ENCODE measurements at regions not wholly inside any gene's neighbourhood (a gene's known extent, or its start where the extent isn't known, plus 50 kb on each side); places are given as distances from the start of the nearest gene placed in this dataset.

DNA sequence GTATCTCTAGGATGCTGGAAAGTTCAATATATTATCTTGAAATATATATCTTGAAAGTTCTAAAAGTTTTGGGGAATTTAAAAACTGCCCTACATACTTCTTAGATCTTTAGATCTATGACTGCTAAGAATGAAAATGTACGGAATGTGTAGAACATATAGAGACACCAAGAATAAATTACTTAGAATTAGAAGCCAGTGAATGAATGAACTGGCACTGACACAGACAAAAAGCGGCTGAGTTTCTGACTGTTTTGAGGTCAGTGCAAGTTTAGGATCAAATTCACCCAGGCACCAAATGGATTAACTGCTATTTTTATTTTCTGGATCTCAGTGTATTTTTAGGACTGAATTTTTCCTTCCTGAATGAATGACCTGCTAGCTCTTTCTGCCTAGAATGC lies 411.2 kb downstream of the KCTD12 start:
- no peak for DNase-seq
- H2AFZ ChIP-seq, result no peak overlapping the region
- in situ Hi-C loops (cut with MboI), result loop anchor here (5.0 to 10.0 kb wide), 2 partner anchors 430 to 598 kb away; no protein-coding TSS in a partner anchor

DNA sequence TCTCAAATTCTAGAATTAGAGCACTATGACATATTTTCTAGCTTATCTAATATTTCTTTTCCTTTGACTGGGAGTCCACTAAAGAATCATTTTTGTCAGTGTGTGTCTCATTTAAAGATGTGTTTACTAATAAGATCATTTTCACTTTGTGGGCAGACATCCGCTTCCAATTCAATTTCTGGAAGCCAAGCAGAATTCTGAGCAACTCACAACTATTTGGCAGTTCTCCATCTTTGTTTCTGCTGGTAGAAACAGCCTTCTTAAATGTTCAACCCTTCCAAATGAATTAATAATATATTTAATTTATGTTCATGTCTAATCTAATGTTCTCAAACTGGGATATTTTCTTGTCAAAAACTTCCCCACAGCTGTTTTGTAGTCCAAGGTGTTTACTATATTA lies 411.8 kb downstream of the KCTD12 start:
- H3K27ac ChIP-seq, result no peak overlapping the region
- H3K9ac ChIP-seq, result no peak overlapping the region
- no peaks in the 10 kb centered on the region for H3K4me1 ChIP-seq (ENCODE audit: insufficient read depth)
- H3K9me3 ChIP-seq (ENCODE audit: low read depth), result no peaks in the 10 kb centered on the region
- no peaks in the 10 kb centered on the region for H3F3A ChIP-seq (ENCODE audit: insufficient read depth)
- no peaks in the 10 kb centered on the region for H4K20me1 ChIP-seq (ENCODE audit: insufficient read depth)
- peak; percentile 12 for DNase-seq
- no peak overlapping the region for H2AFZ ChIP-seq
- H3K27me3 ChIP-seq (replicated peaks; ENCODE audit: insufficient read depth), result peaks cover 18% of the 10 kb centered on the region
- WGBS, 2 experiments (ENCODE audit: low coverage in 1 of 2, low lambda C conversion rate in 2 of 2, missing lambda C conversion rate in 2 of 2), result 24 to 40% methylated on average over 1 of the region's 1 CpG
- H3K36me3 ChIP-seq (ENCODE audit: low read depth), result no peaks in the 10 kb centered on the region
- TF ChIP-seq EZH2phosphoT487 (IDR thresholded peaks at IDR 0.05; ENCODE audit: insufficient read depth, low read depth) (no peak), EZH2 (IDR thresholded peaks at IDR 0.05; ENCODE audit: insufficient read depth, poor library complexity, severe bottlenecking) (no peak)
- no peaks in the 10 kb centered on the region for H3K9me2 ChIP-seq (ENCODE audit: insufficient read depth)
- no peak overlapping the region for H3K4me2 ChIP-seq (ENCODE audit: unreplicated experiment)
- in situ Hi-C loops (cut with MboI), result loop anchor here (5.0 to 10.0 kb wide), 2 partner anchors 430 to 597 kb away; no protein-coding TSS in a partner anchor
- H3K79me2 ChIP-seq (ENCODE audit: insufficient read depth), result no peaks in the 10 kb centered on the region
- no peak overlapping the region for H3K4me3 ChIP-seq

More for the DNA sequence above, 411.2 kb downstream of the KCTD12 start:
- Histone ChIP-seq H3K4me1 (ENCODE audit: insufficient read depth) (no peaks in the 10 kb centered on the region), H3K79me2 (ENCODE audit: insufficient read depth) (no peaks in the 10 kb centered on the region), H3K27me3 (replicated peaks; ENCODE audit: insufficient read depth) (peaks cover 18% of the 10 kb centered on the region), H3K27ac (no peak overlapping the region), H3K4me2 (ENCODE audit: unreplicated experiment) (no peak overlapping the region), H3K9me3 (ENCODE audit: low read depth) (no peaks in the 10 kb centered on the region), H3F3A (ENCODE audit: insufficient read depth) (no peaks in the 10 kb centered on the region), H4K20me1 (ENCODE audit: insufficient read depth) (no peaks in the 10 kb centered on the region), H3K36me3 (ENCODE audit: low read depth) (no peaks in the 10 kb centered on the region), H3K4me3 (no peak overlapping the region), H3K9ac (no peak overlapping the region), H3K9me2 (ENCODE audit: insufficient read depth) (no peaks in the 10 kb centered on the region)
- WGBS, 2 experiments (ENCODE audit: low coverage in 1 of 2, low lambda C conversion rate in 2 of 2, missing lambda C conversion rate in 2 of 2), result 63% methylated on average over 2 of the region's 2 CpGs
- no peak for TF ChIP-seq EZH2 (IDR thresholded peaks at IDR 0.05; ENCODE audit: insufficient read depth, poor library complexity, severe bottlenecking)
- TF ChIP-seq EZH2phosphoT487 (IDR thresholded peaks at IDR 0.05; ENCODE audit: insufficient read depth, low read depth), result no peak

DNA sequence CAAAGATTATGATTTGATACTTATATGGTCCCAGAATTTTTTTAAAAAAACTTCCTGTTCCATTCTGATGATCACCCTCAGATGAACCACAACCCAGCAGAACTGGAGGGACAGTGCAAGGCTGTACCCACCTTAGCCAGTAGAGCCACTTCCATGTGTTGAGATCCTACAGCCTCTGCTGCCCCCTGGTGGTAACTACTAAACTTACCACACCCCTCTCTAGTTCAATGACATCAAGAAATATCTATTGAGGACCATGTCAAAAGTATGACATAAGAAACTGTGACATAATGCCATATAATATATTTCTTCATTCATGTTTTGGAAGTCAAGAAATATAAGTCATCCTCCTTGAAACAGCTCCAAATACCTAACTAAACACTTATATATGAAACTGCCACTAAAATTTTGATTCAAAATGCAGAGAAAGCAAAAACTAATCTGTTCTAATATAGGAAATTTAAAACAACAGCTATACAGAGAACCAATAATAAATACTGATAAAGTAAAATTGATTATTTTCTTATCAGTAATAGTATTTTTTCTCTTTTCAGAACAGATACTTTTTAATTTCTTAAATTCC lies 412.6 kb downstream of the KCTD12 start:
- H3F3A ChIP-seq (ENCODE audit: insufficient read depth), result no peaks in the 10 kb centered on the region
- no peak overlapping the region for H3K4me2 ChIP-seq (ENCODE audit: unreplicated experiment)
- H4K20me1 ChIP-seq (ENCODE audit: insufficient read depth), result no peaks in the 10 kb centered on the region
- no peak overlapping the region for H2AFZ ChIP-seq
- in situ Hi-C loops (cut with MboI), result loop anchor here (5.0 to 10.0 kb wide), 2 partner anchors 431 to 596 kb away; no protein-coding TSS in a partner anchor
- no peak for TF ChIP-seq EZH2 (IDR thresholded peaks at IDR 0.05; ENCODE audit: insufficient read depth, poor library complexity, severe bottlenecking)
- no peak for TF ChIP-seq EZH2phosphoT487 (IDR thresholded peaks at IDR 0.05; ENCODE audit: insufficient read depth, low read depth)
- no peaks in the 10 kb centered on the region for H3K36me3 ChIP-seq (ENCODE audit: low read depth)
- H3K27ac ChIP-seq, result no peak overlapping the region
- H3K79me2 ChIP-seq (ENCODE audit: insufficient read depth), result no peaks in the 10 kb centered on the region
- H3K4me3 ChIP-seq, result no peak overlapping the region
- peaks cover 18% of the 10 kb centered on the region for H3K27me3 ChIP-seq (replicated peaks; ENCODE audit: insufficient read depth)
- no peaks in the 10 kb centered on the region for H3K4me1 ChIP-seq (ENCODE audit: insufficient read depth)
- no peaks in the 10 kb centered on the region for H3K9me3 ChIP-seq (ENCODE audit: low read depth)
- H3K9me2 ChIP-seq (ENCODE audit: insufficient read depth), result no peaks in the 10 kb centered on the region
- peak; percentile 79 for DNase-seq
- H3K9ac ChIP-seq, result no peak overlapping the region

DNA sequence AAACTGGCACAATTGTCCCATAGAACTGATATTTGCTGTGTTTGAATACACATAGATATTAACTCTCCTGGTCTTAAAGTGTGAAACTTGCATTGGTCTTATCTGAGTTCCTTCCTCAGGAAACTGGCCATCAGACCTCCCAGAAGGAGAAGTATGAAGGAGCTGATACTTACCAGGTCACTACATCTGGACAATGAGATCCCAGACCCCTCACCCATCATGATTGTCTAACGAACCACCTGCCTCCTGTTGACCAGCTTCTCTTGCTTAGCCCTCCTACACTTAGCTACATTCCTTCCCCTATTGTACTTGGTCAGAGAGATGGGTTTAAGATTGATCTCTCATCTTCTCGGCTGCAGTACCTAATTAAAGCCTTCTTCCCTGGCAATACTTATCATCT lies 413.3 kb downstream of the KCTD12 start:
- no peak overlapping the region for H3K27ac ChIP-seq
- TF ChIP-seq EZH2 (IDR thresholded peaks at IDR 0.05; ENCODE audit: insufficient read depth, poor library complexity, severe bottlenecking), result no peak
- no peak for TF ChIP-seq EZH2phosphoT487 (IDR thresholded peaks at IDR 0.05; ENCODE audit: insufficient read depth, low read depth)
- no peaks in the 10 kb centered on the region for H3K79me2 ChIP-seq (ENCODE audit: insufficient read depth)
- no peaks in the 10 kb centered on the region for H3F3A ChIP-seq (ENCODE audit: insufficient read depth)
- WGBS, 2 experiments (ENCODE audit: low coverage in 1 of 2, low lambda C conversion rate in 2 of 2, missing lambda C conversion rate in 2 of 2), result 46 to 50% methylated on average over 2 of the region's 2 CpGs
- no peaks in the 10 kb centered on the region for H3K4me1 ChIP-seq (ENCODE audit: insufficient read depth)
- no peaks in the 10 kb centered on the region for H4K20me1 ChIP-seq (ENCODE audit: insufficient read depth)
- no peaks in the 10 kb centered on the region for H3K9me2 ChIP-seq (ENCODE audit: insufficient read depth)
- H2AFZ ChIP-seq, result no peak overlapping the region
- no peak overlapping the region for H3K4me3 ChIP-seq
- H3K4me2 ChIP-seq (ENCODE audit: unreplicated experiment), result no peak overlapping the region
- no peaks in the 10 kb centered on the region for H3K9me3 ChIP-seq (ENCODE audit: low read depth)
- no peak overlapping the region for H3K9ac ChIP-seq
- H3K36me3 ChIP-seq (ENCODE audit: low read depth), result no peaks in the 10 kb centered on the region
- in situ Hi-C loops (cut with MboI), result loop anchor here (5.0 to 10.0 kb wide), 2 partner anchors 432 to 596 kb away; no protein-coding TSS in a partner anchor
- peaks cover 20% of the 10 kb centered on the region for H3K27me3 ChIP-seq (replicated peaks; ENCODE audit: insufficient read depth)
- no peak for DNase-seq
